SK-N-SH (cell line): ENCODE measurements at regions not wholly inside any gene's neighbourhood (a gene's known extent, or its start where the extent isn't known, plus 50 kb on each side); places are given as distances from the start of the nearest gene placed in this dataset.

ENCODE experiments used
- CTCF ChIA-PET: fragments of 300-600, 350-600 bp; formaldehyde crosslinking; extraction: SDS; loops from one replicate; lab custom pipeline; 2021; lab: Yijun Ruan, JAX
- POLR2A ChIA-PET: fragments of 350-600 bp; sonication (Branson Sonifier 250); formaldehyde crosslinking; extraction: SDS; loops from one replicate; lab custom pipeline; 2020; ENCODE audit warnings: antibody characterized with exemption, inconsistent platforms; lab: Yijun Ruan, JAX
- DNase-seq: peaks from one replicate; pipeline ENCODE4 v3.0.0; 2012
- H2AFZ ChIP-seq: fragments of 200-600 bp; sonication (generic); 2 replicates; pipeline ENCODE4 v1.8.1; 2016; ENCODE audit warnings: antibody characterized with exemption, mild to moderate bottlenecking, low read depth
- H3F3A ChIP-seq: fragments of 200-600 bp; sonication (generic); replicated peaks from 2 replicates; pipeline ENCODE3; 2016; ENCODE audit warnings: antibody characterized with exemption, mild to moderate bottlenecking; ENCODE audit not compliant: insufficient read depth
- H3K27ac ChIP-seq, 2 experiments: fragments of 200-500 bp in 1 of 2; fragments of 200-600 bp in 1 of 2; sonication (Bioruptor generic) in 1 of 2; sonication (generic), shearing (Covaris generic) in 1 of 2; 2 replicates each; pipeline versions ENCODE4 v1.5.1 to v1.6.1; 2014 to 2016; ENCODE audit warnings: low read depth in 2 of 2, inconsistent platforms in 1 of 2, low read length in 1 of 2, mild to moderate bottlenecking in 1 of 2, mixed read lengths in 1 of 2
- H3K27me3 ChIP-seq: fragments of 200-600 bp; sonication (generic), shearing (Covaris generic); 2 replicates; pipeline ENCODE4 v1.6.1; 2016; ENCODE audit warnings: mixed run types; ENCODE audit not compliant: insufficient read depth
- H3K36me3 ChIP-seq, 2 experiments: fragments of 200-500 bp in 1 of 2; fragments of 200-600 bp in 1 of 2; sonication (Bioruptor generic) in 1 of 2; sonication (generic) in 1 of 2; replicated peaks in 1 of 2; 2 replicates each; pipeline versions ENCODE3 to v1.5.1; 2014 to 2016; ENCODE audit warnings: low read length in 1 of 2, mild to moderate bottlenecking in 1 of 2; ENCODE audit not compliant: insufficient read depth in 2 of 2, control insufficient read depth in 1 of 2
- H3K4me1 ChIP-seq, 2 experiments: fragments of 200-500 bp in 1 of 2; fragments of 200-600 bp in 1 of 2; sonication (Bioruptor generic) in 1 of 2; sonication (generic), shearing (Covaris generic) in 1 of 2; 2 replicates each; pipeline versions ENCODE4 v1.5.1 to v1.6.1; 2014 to 2016; ENCODE audit warnings: low read depth in 1 of 2, low read length in 1 of 2, mixed run types in 1 of 2; ENCODE audit not compliant: insufficient read depth in 2 of 2, control insufficient read depth in 1 of 2
- H3K4me2 ChIP-seq: fragments of 200-600 bp; sonication (generic), shearing (Covaris generic); 2 replicates; pipeline ENCODE4 v1.6.1; 2017; ENCODE audit warnings: mixed run types
- H3K4me3 ChIP-seq, 2 experiments: fragments of 200-500 bp in 1 of 2; fragments of 200-600 bp in 1 of 2; sonication (Bioruptor generic) in 1 of 2; sonication (generic), shearing (Covaris generic) in 1 of 2; 2 replicates each; pipeline versions ENCODE4 v1.5.1 to v1.8.1; 2014 to 2016; ENCODE audit warnings: low read depth in 2 of 2, inconsistent platforms in 1 of 2, low read length in 1 of 2, mild to moderate bottlenecking in 1 of 2, mixed read lengths in 1 of 2, moderate library complexity in 1 of 2
- H3K79me2 ChIP-seq: fragments of 200-600 bp; sonication (generic); 2 replicates; pipeline ENCODE4 v1.8.1; 2017; ENCODE audit warnings: mild to moderate bottlenecking; ENCODE audit not compliant: insufficient read depth
- H3K9ac ChIP-seq: fragments of 200-600 bp; sonication (generic); 2 replicates; pipeline ENCODE4 v1.6.1; 2017; ENCODE audit warnings: mixed run types
- H3K9me2 ChIP-seq: fragments of 200-600 bp; sonication (generic); 2 replicates; pipeline ENCODE4 v1.6.1; 2017; ENCODE audit warnings: mixed run types
- H3K9me3 ChIP-seq: fragments of 200-600 bp; sonication (generic); 2 replicates; pipeline ENCODE4 v1.6.1; 2017; ENCODE audit warnings: mixed run types, mild to moderate bottlenecking, moderate library complexity
- H4K20me1 ChIP-seq: fragments of 200-600 bp; sonication (generic); 2 replicates; pipeline ENCODE4 v1.6.1; 2017; ENCODE audit warnings: mild to moderate bottlenecking, mixed run types; ENCODE audit not compliant: insufficient read depth
- FOXM1 ChIP-seq: IDR thresholded peaks from 2 replicates; pipeline ENCODE4 v1.4.0; 2012; ENCODE audit warnings: low read depth, mild to moderate bottlenecking
- GABPA ChIP-seq: IDR thresholded peaks from 2 replicates; pipeline ENCODE4 v1.4.0; 2012; ENCODE audit warnings: low read depth, mild to moderate bottlenecking
- MEF2A ChIP-seq: IDR thresholded peaks from 2 replicates; pipeline ENCODE4 v1.4.0; 2012; ENCODE audit warnings: low read depth, borderline replicate concordance
- PBX3 ChIP-seq: IDR thresholded peaks from 2 replicates; pipeline ENCODE4; 2012
- TCF12 ChIP-seq: IDR thresholded peaks from 2 replicates; pipeline ENCODE4 v1.4.0; 2012
- TEAD4 ChIP-seq: IDR thresholded peaks from 2 replicates; pipeline ENCODE4 v1.4.0; 2012; ENCODE audit warnings: mild to moderate bottlenecking, borderline replicate concordance; ENCODE audit not compliant: insufficient read depth
- USF2 ChIP-seq: fragments of 150-350 bp; IDR thresholded peaks from 2 replicates; pipeline ENCODE4 v1.6.1; 2017; ENCODE audit warnings: antibody characterized with exemption, low read length, low read depth, borderline replicate concordance
- YY1 ChIP-seq: IDR thresholded peaks from 2 replicates; pipeline ENCODE4 v1.4.0; 2012; ENCODE audit warnings: low read depth, mild to moderate bottlenecking
- ZBTB33 ChIP-seq: IDR thresholded peaks from 2 replicates; pipeline ENCODE4 v1.4.0; 2012; ENCODE audit warnings: low read depth, borderline replicate concordance
- WGBS: methylation state at CpG from one replicate; pipeline ENCODE4 v1.1.6; 2017; ENCODE audit warnings: low lambda C conversion rate; 5-methylcytosine and 5-hydroxymethylcytosine counted together

GRCh38 chr2:220259662-220260061 is 632.2 kb downstream of the SLC4A3 start:
- no peaks in the 10 kb centered on the region for H3K79me2 ChIP-seq
- CTCF ChIA-PET, result no interaction called here
- no peak overlapping the region for H3K27ac ChIP-seq
- no peak overlapping the region; a peak in 1 of 4 replicates for H3K4me3 ChIP-seq
- WGBS, result 12% methylated on average over 2 of the region's 2 CpGs
- H3F3A ChIP-seq, result peaks cover 3% of the 10 kb centered on the region
- H3K9me2 ChIP-seq, result no peaks in the 10 kb centered on the region
- no peak overlapping the region; the same call in 1 of the 2 replicates for H2AFZ ChIP-seq
- H3K4me2 ChIP-seq, result no peak overlapping the region
- TF ChIP-seq PBX3 (peak; percentile 47), FOXM1 (no peak), TCF12 (peak; percentile 33; the same call in 1 of the 2 replicates), USF2 (no peak)
- POLR2A ChIA-PET, result no interaction called here
- no peaks in the 10 kb centered on the region for H3K36me3 ChIP-seq
- no peaks in the 10 kb centered on the region for H3K27me3 ChIP-seq
- H4K20me1 ChIP-seq, result no peaks in the 10 kb centered on the region
- no peaks in the 10 kb centered on the region for H3K9me3 ChIP-seq
- H3K9ac ChIP-seq, result no peak overlapping the region
- H3K4me1 ChIP-seq, result 0 out of 4 replicates have a peak, but pooled peaks cover 0 to 5% of the 10 kb centered on the region in 2 experiments
- no peak for DNase-seq

GRCh38 chr2:220263300-220263699 is 635.9 kb downstream of the SLC4A3 start:
- ChIA-PET CTCF (no interaction called here), POLR2A (no interaction called here)
- DNase-seq, result no peak
- Histone ChIP-seq H3K27ac (no peak overlapping the region), H4K20me1 (no peaks in the 10 kb centered on the region), H3K36me3 (no peaks in the 10 kb centered on the region), H3K4me1 (0 out of 4 replicates have a peak, but pooled peaks cover 0 to 5% of the 10 kb centered on the region in 2 experiments), H3K79me2 (no peaks in the 10 kb centered on the region), H3K9ac (no peak overlapping the region), H3K9me2 (no peaks in the 10 kb centered on the region), H3K4me2 (no peak overlapping the region), H3K4me3 (no peak overlapping the region), H3K9me3 (no peaks in the 10 kb centered on the region), H3F3A (no peaks in the 10 kb centered on the region), H2AFZ (no peak overlapping the region), H3K27me3 (no peaks in the 10 kb centered on the region)
- WGBS, result 58% methylated on average over 6 of the region's 6 CpGs
- no peak for TF ChIP-seq MEF2A
- TF ChIP-seq YY1, result no peak
- TF ChIP-seq GABPA, result no peak
- TF ChIP-seq USF2, result no peak
- TF ChIP-seq TEAD4, result no peak
- TF ChIP-seq ZBTB33, result no peak
